ENCODE measurements at regions not wholly inside any gene's neighbourhood (a gene's known extent, or its start where the extent isn't known, plus 50 kb on each side); places are given as distances from the start of the nearest gene placed in this dataset.

GRCh38 chr9:85433046-85433445, 308.7 kb downstream of the AGTPBP1 start:
- H3K27me3 ChIP-seq (ENCODE audit: control insufficient read depth in 1 of 2, insufficient read depth in 2 of 2, low read length in 2 of 2), result peaks cover 0 to 4% of the 10 kb centered on the region in 2 experiments
- no peaks in the 10 kb centered on the region for H3K36me3 ChIP-seq (ENCODE audit: insufficient read depth, low read length)
- no peaks in the 10 kb centered on the region for H3K36me3 Mint-ChIP-seq (ENCODE audit: low read depth)
- no peak overlapping the region for H3K27ac Mint-ChIP-seq
- TF ChIP-seq CTCF (IDR thresholded peaks at IDR 0.05), result no peak
- no peak overlapping the region for H3K4me3 Mint-ChIP-seq
- no peak for ATAC-seq (ENCODE audit: poor library complexity)
- no peak overlapping the region for H3K4me3 ChIP-seq (ENCODE audit: low read length)
- no peak overlapping the region for H3K27ac ChIP-seq (ENCODE audit: low read depth in 1 of 2, low read length in 2 of 2)
- POLR2A ChIA-PET, result no interaction called here
- intact Hi-C loops (cut with DNase I, micrococcal nuclease), result no loop called here
- H3K27me3 Mint-ChIP-seq, result peaks cover 32% of the 10 kb centered on the region
- no peak for DNase-seq
- no peaks in the 10 kb centered on the region for H3K4me1 ChIP-seq (ENCODE audit: insufficient read depth, low read length)
- CTCF ChIA-PET, result no interaction called here
- H3K9me3 Mint-ChIP-seq, result no peaks in the 10 kb centered on the region
- no peaks in the 10 kb centered on the region for H3K4me1 Mint-ChIP-seq (ENCODE audit: low read depth)
- peaks cover 0 to 6% of the 10 kb centered on the region in 2 experiments for H3K9me3 ChIP-seq (ENCODE audit: control insufficient read depth in 1 of 2, insufficient read depth in 1 of 2, low read length in 2 of 2)

- no peak for DNase-seq
- POLR2A ChIA-PET, result no interaction called here
- H3K36me3 Mint-ChIP-seq (ENCODE audit: low read depth), result no peaks in the 10 kb centered on the region
- no peaks in the 10 kb centered on the region for H3K9me3 Mint-ChIP-seq
- TF ChIP-seq CTCF (IDR thresholded peaks at IDR 0.05), result no peak
- no peaks in the 10 kb centered on the region for H3K4me1 ChIP-seq (ENCODE audit: insufficient read depth, low read length)
- no peak overlapping the region for H3K4me3 Mint-ChIP-seq
- no peak overlapping the region for H3K4me3 ChIP-seq (ENCODE audit: low read length)
- peaks cover 36% of the 10 kb centered on the region for H3K27me3 Mint-ChIP-seq
- intact Hi-C loops (cut with DNase I, micrococcal nuclease), result no loop called here
- peaks cover 0 to 6% of the 10 kb centered on the region in 2 experiments for H3K9me3 ChIP-seq (ENCODE audit: control insufficient read depth in 1 of 2, insufficient read depth in 1 of 2, low read length in 2 of 2)
- H3K36me3 ChIP-seq (ENCODE audit: insufficient read depth, low read length), result no peaks in the 10 kb centered on the region
- no peak for ATAC-seq (ENCODE audit: poor library complexity)
- H3K27ac ChIP-seq (ENCODE audit: low read depth in 1 of 2, low read length in 2 of 2), result no peak overlapping the region
- H3K4me1 Mint-ChIP-seq (ENCODE audit: low read depth), result no peaks in the 10 kb centered on the region
- H3K27ac Mint-ChIP-seq, result no peak overlapping the region
- H3K27me3 ChIP-seq (ENCODE audit: control insufficient read depth in 1 of 2, insufficient read depth in 2 of 2, low read length in 2 of 2), result peaks cover 0 to 5% of the 10 kb centered on the region in 2 experiments
- CTCF ChIA-PET, result no interaction called here
These were observed 309.2 kb downstream of the AGTPBP1 start for GRCh38 chr9:85432599-85432998.

- H3K9me3 ChIP-seq (ENCODE audit: control insufficient read depth in 1 of 2, insufficient read depth in 1 of 2, low read length in 2 of 2), result peaks cover 0 to 6% of the 10 kb centered on the region in 2 experiments
- ChIA-PET POLR2A (no interaction called here), CTCF (no interaction called here)
- Mint-ChIP-seq H3K27ac (no peak overlapping the region), H3K4me3 (no peak overlapping the region), H3K9me3 (no peaks in the 10 kb centered on the region), H3K36me3 (ENCODE audit: low read depth) (no peaks in the 10 kb centered on the region), H3K27me3 (peaks cover 46% of the 10 kb centered on the region), H3K4me1 (ENCODE audit: low read depth) (no peaks in the 10 kb centered on the region)
- peaks cover 0 to 5% of the 10 kb centered on the region in 2 experiments for H3K27me3 ChIP-seq (ENCODE audit: control insufficient read depth in 1 of 2, insufficient read depth in 2 of 2, low read length in 2 of 2)
- no peak for ATAC-seq (ENCODE audit: poor library complexity)
- no peaks in the 10 kb centered on the region for H3K4me1 ChIP-seq (ENCODE audit: insufficient read depth, low read length)
- DNase-seq, result no peak
- intact Hi-C loops (cut with DNase I, micrococcal nuclease), result no loop called here
- no peak overlapping the region for H3K27ac ChIP-seq (ENCODE audit: low read depth in 1 of 2, low read length in 2 of 2)
- no peak overlapping the region for H3K4me3 ChIP-seq (ENCODE audit: low read length)
- no peak for TF ChIP-seq CTCF (IDR thresholded peaks at IDR 0.05)
- no peaks in the 10 kb centered on the region for H3K36me3 ChIP-seq (ENCODE audit: insufficient read depth, low read length)
These were observed 310.2 kb downstream of the AGTPBP1 start for GRCh38 chr9:85431339-85432102.
